Uterus (tissue), 3 donors: ENCODE measurements at regions not wholly inside any gene's neighbourhood (a gene's known extent, or its start where the extent isn't known, plus 50 kb on each side); places are given as distances from the start of the nearest gene placed in this dataset.

ENCODE experiments used
- DNase-seq, 2 donors: peaks; one replicate each; pipeline ENCODE4 v3.0.0-alpha.2; 2019 to 2020
- H3K27ac ChIP-seq, 2 donors: fragments of 200-600 bp; sonication (generic); 1 replicate in 1 of 2; 2 replicates in 1 of 2; pipeline ENCODE4 v1.5.1; 2016 to 2018
- H3K27me3 ChIP-seq, 2 donors: fragments of 200-600 bp; sonication (generic); one replicate each; pipeline ENCODE4 v1.5.1; 2018 to 2019; ENCODE audit warnings: control low read depth in 1 of 2
- H3K36me3 ChIP-seq, 2 donors: fragments of 200-600 bp; sonication (generic); one replicate each; pipeline ENCODE4 v1.5.1; 2019; ENCODE audit warnings: control low read depth in 1 of 2
- H3K4me1 ChIP-seq, 2 donors: fragments of 200-600 bp; sonication (generic); one replicate each; pipeline ENCODE4 v1.5.1; 2018 to 2019; ENCODE audit warnings: control low read depth in 1 of 2
- H3K4me3 ChIP-seq, 2 donors: fragments of 200-600 bp; sonication (generic); 1 replicate in 1 of 2; 2 replicates in 1 of 2; pipeline ENCODE4 v1.5.1; 2018 to 2019; ENCODE audit warnings: mild to moderate bottlenecking in 1 of 2
- H3K9me3 ChIP-seq, 2 donors: fragments of 200-600 bp; sonication (generic); one replicate each; pipeline ENCODE4 v1.5.1; 2019; ENCODE audit warnings: control low read depth in 1 of 2
- POLR2A ChIP-seq, 2 donors: fragments of 450-650 bp; IDR thresholded peaks; one replicate each; pipeline ENCODE4 v1.6.1; 2016; ENCODE audit warnings: antibody characterized with exemption in 2 of 2, mild to moderate bottlenecking in 1 of 2, moderate library complexity in 1 of 2
- intact Hi-C: fragments of 100-400 bp; cut with DNase I; formaldehyde crosslinking; loops from one replicate; pipeline ENCODE4 v1.15.1; 2023; ENCODE audit warnings: low total_unique reads
- TF ChIP-seq, protein P1 (sequence below), 4 experiments: fragments of 200-600 bp in 2 of 4; fragments of 450-650 bp in 2 of 4; sonication (generic) in 2 of 4; IDR thresholded peaks; one replicate each; pipeline ENCODE4 v1.5.1; 2016 to 2019; ENCODE audit warnings: antibody characterized with exemption in 4 of 4, mild to moderate bottlenecking in 2 of 4, moderate library complexity in 1 of 4
- donor health status: DM: yes; HTN: yes; CAD: no.

DNA sequence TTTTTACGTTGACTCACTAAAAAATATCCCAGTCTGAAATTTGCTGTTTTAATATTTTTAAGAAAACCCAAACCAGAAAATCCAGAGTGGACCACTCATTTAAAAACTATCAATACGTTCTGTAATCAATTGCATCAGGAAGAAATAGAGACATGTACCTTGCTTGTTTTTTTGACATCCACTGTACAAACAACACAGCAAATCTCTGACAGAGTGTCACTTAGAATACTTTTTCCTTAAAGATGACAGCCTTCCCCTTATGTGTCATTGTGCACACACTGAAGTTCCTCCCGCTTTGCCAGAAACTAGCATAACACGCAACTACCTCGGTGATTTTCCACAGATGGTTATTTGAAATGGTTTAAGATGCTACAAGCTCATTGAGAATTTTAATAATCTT lies 321.7 kb upstream of the PFKP start:
- Histone ChIP-seq H3K4me3 (no peak overlapping the region), H3K27me3 (no peaks in the 10 kb centered on the region), H3K9me3 (no peaks in the 10 kb centered on the region), H3K27ac (no peak overlapping the region), H3K36me3 (no peaks in the 10 kb centered on the region), H3K4me1 (no peaks in the 10 kb centered on the region)
- DNase-seq, result no peak
- intact Hi-C loops, result no loop called here
- no peak for TF ChIP-seq POLR2A (IDR thresholded peaks at IDR 0.05)
- TF ChIP-seq, protein P1, sequence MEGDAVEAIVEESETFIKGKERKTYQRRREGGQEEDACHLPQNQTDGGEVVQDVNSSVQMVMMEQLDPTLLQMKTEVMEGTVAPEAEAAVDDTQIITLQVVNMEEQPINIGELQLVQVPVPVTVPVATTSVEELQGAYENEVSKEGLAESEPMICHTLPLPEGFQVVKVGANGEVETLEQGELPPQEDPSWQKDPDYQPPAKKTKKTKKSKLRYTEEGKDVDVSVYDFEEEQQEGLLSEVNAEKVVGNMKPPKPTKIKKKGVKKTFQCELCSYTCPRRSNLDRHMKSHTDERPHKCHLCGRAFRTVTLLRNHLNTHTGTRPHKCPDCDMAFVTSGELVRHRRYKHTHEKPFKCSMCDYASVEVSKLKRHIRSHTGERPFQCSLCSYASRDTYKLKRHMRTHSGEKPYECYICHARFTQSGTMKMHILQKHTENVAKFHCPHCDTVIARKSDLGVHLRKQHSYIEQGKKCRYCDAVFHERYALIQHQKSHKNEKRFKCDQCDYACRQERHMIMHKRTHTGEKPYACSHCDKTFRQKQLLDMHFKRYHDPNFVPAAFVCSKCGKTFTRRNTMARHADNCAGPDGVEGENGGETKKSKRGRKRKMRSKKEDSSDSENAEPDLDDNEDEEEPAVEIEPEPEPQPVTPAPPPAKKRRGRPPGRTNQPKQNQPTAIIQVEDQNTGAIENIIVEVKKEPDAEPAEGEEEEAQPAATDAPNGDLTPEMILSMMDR (IDR thresholded peaks at IDR 0.05), result no peak

DNA sequence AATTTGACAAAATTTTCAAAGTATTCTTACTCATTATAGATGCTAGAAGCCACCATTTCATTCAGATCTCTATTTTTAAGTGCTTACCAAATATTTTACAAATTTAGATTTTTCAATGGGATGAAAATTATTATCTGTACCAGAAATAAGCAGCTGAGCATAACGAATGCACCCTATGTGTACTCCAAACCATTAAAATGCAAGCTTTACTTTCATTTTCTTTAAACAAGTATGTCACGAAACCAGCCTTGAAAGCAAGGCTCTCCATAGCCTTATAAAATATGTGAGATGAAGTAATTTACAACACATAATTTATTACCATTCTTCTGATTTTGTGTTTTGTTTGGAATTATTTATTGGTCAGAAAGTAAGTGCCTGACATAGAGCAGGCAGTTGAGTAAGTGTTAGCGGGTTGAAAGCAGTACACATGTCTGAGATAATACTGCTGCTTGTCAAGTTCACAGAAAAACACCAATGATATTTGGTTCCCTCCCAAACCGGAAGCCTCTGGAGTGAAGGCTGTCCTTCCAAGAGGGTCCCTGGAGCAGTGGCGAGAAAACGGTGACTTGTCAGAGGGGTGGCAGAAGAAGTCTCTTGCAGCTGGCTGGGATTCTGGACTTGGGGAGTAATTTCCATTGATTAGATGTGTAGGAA lies 322.7 kb upstream of the PFKP start:
- no peak overlapping the region for H3K4me3 ChIP-seq
- intact Hi-C loops, result no loop called here

DNA sequence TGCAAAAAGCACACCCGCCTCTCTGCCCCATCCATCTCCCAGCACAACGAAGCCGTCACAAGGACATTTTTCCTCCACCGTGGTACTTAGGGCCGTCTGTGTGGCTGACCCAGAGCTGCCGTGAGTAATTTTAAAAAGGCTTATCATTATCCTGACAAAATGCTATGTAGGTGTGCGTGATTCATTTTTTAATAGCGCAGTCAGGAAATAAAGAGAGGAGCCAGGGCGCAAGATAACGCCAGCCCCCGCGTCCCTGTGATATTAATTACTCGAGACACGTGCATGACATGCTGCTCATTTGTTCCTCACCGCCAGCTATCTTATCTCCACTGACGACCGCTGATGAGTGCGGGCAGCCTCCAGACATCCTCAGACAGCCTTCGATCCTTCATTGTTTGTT lies 332.7 kb upstream of the PFKP start:
- H3K4me1 ChIP-seq, result no peaks in the 10 kb centered on the region
- no peaks in the 10 kb centered on the region for H3K36me3 ChIP-seq
- intact Hi-C loops, result no loop called here
- TF ChIP-seq, protein P1 (IDR thresholded peaks at IDR 0.05), result no peak
- TF ChIP-seq POLR2A (IDR thresholded peaks at IDR 0.05), result no peak
- H3K9me3 ChIP-seq, result no peaks in the 10 kb centered on the region
- H3K27ac ChIP-seq, result no peak overlapping the region
- no peak overlapping the region for H3K4me3 ChIP-seq
- no peak for DNase-seq
- H3K27me3 ChIP-seq, result no peaks in the 10 kb centered on the region

More for the DNA sequence above, 322.7 kb upstream of the PFKP start:
- no peaks in the 10 kb centered on the region for H3K9me3 ChIP-seq
- no peak for DNase-seq
- H3K27me3 ChIP-seq, result no peaks in the 10 kb centered on the region
- peak overlapping the region in 1 of 2 donors; percentile 37 for H3K27ac ChIP-seq
- TF ChIP-seq, protein P1 (IDR thresholded peaks at IDR 0.05), result no peak
- TF ChIP-seq POLR2A (IDR thresholded peaks at IDR 0.05), result no peak
- no peaks in the 10 kb centered on the region for H3K4me1 ChIP-seq
- no peaks in the 10 kb centered on the region for H3K36me3 ChIP-seq

DNA sequence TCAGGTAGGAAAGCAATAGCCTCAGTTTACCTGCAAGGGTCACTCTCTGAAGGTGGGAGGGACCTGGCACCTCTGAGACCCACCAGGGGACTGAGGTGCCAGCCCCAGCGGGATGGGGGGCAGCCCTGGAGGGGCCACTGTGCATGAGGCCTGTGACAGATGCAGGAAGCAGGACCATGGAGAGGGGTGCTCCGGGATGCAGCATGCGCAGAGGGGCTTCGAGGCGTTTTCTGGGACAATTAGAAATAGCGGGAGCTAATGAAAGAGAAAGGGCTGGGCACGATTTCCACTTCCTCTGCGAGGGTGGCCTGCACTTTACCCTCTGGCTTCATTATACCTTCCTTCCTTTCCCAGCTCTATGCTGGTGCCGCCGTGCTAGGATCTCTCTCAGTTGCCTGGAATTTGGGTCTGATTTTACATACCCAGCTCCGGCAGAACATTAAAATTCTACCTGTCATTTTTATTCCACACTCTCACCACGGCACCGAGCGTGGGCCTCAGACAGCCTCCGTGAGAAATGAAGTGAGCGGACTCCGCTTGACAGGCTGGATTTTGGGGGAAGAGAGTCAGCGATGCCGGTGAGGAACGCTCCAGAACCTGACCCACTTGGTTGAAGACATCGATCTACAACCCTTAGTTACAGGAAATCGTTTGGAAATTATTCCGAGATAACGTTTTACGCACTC lies 333.9 kb upstream of the PFKP start:
- H3K36me3 ChIP-seq, result no peaks in the 10 kb centered on the region
- no peak overlapping the region for H3K27ac ChIP-seq
- H3K9me3 ChIP-seq, result no peaks in the 10 kb centered on the region
- no peaks in the 10 kb centered on the region for H3K4me1 ChIP-seq
- no peak overlapping the region for H3K4me3 ChIP-seq
- no peaks in the 10 kb centered on the region for H3K27me3 ChIP-seq
- TF ChIP-seq, protein P1 (IDR thresholded peaks at IDR 0.05), result no peak
- TF ChIP-seq POLR2A (IDR thresholded peaks at IDR 0.05), result no peak
- intact Hi-C loops, result no loop called here
- no peak for DNase-seq

DNA sequence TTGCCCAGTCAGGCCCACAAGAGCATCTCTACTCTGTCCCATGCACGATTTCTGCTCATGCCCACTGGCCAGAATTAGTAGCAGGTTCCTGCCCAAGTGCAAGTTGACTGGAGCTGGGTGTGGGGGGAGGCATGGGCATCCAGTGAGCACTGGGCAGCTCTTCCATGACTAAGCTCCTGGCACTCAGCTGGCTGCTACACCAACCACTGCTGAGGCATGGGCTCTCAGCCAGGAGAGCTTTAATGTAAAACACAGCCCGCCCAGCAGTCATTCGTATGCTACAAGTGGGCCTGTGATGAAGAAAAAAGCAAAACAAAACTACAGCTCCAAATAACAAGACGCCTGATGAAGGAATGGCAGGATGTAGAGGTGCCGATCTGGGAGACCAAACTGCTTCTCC lies 335.4 kb upstream of the PFKP start:
- Histone ChIP-seq H3K36me3 (no peaks in the 10 kb centered on the region), H3K27ac (no peak overlapping the region), H3K27me3 (no peaks in the 10 kb centered on the region), H3K4me3 (no peak overlapping the region), H3K9me3 (no peaks in the 10 kb centered on the region), H3K4me1 (no peaks in the 10 kb centered on the region)
- DNase-seq, result no peak
- intact Hi-C loops, result no loop called here
- TF ChIP-seq, protein P1 (IDR thresholded peaks at IDR 0.05), result no peak
- no peak for TF ChIP-seq POLR2A (IDR thresholded peaks at IDR 0.05)
